Trophoblast cell (in vitro differentiated cells and primary cell): ENCODE measurements at regions not wholly inside any gene's neighbourhood (a gene's known extent, or its start where the extent isn't known, plus 50 kb on each side); places are given as distances from the start of the nearest gene placed in this dataset.

Experiments used
- DNase-seq, 2 donors: peaks; one replicate each; pipeline ENCODE4 v3.0.0-alpha.2; 2016
- H2AFZ ChIP-seq: 2 replicates; pipeline ENCODE4 v1.6.1; 2013; ENCODE audit warnings: low read length, moderate library complexity, mild to moderate bottlenecking; ENCODE audit not compliant: insufficient read depth, poor library complexity
- H2AK5ac ChIP-seq: 2 replicates; pipeline ENCODE4 v1.6.1; 2013; ENCODE audit warnings: mild to moderate bottlenecking, low read length
- H2BK120ac ChIP-seq: 2 replicates; pipeline ENCODE4 v1.6.1; 2013; ENCODE audit warnings: low read length, mild to moderate bottlenecking, moderate library complexity; ENCODE audit not compliant: insufficient read depth, poor library complexity
- H2BK12ac ChIP-seq: 2 replicates; pipeline ENCODE4 v1.6.1; 2013; ENCODE audit warnings: mild to moderate bottlenecking, low read length, moderate library complexity
- H2BK5ac ChIP-seq: 2 replicates; pipeline ENCODE4 v1.6.1; 2013; ENCODE audit warnings: low read length, low read depth, moderate library complexity, mild to moderate bottlenecking; ENCODE audit not compliant: poor library complexity
- H3K14ac ChIP-seq: 2 replicates; pipeline ENCODE4 v1.6.1; 2013; ENCODE audit warnings: mild to moderate bottlenecking, low read length
- H3K18ac ChIP-seq: 2 replicates; pipeline ENCODE4 v1.6.1; 2013; ENCODE audit warnings: mild to moderate bottlenecking, low read length
- H3K23ac ChIP-seq: 2 replicates; pipeline ENCODE4 v1.6.1; 2013; ENCODE audit warnings: low read length
- H3K27ac ChIP-seq: 2 replicates; pipeline ENCODE4 v1.5.1; 2013; ENCODE audit warnings: low read depth, mild to moderate bottlenecking, inconsistent platforms, low read length, moderate library complexity
- H3K27me3 ChIP-seq: 2 replicates; pipeline ENCODE4 v1.6.1; 2013; ENCODE audit warnings: inconsistent platforms, mild to moderate bottlenecking, low read length, moderate library complexity; ENCODE audit not compliant: insufficient read depth
- H3K36me3 ChIP-seq, 2 experiments: 1 replicate in 1 of 2; 2 replicates in 1 of 2; pipeline ENCODE4 v1.6.1; 2013; ENCODE audit warnings: low read length in 2 of 2, mild to moderate bottlenecking in 2 of 2, moderate library complexity in 1 of 2; ENCODE audit not compliant: insufficient read depth in 2 of 2, control insufficient read depth in 1 of 2
- H3K4ac ChIP-seq: 2 replicates; pipeline ENCODE4 v1.6.1; 2013; ENCODE audit warnings: low read depth, mild to moderate bottlenecking, low read length, moderate library complexity
- H3K4me1 ChIP-seq, 2 experiments: 1 replicate in 1 of 2; 2 replicates in 1 of 2; pipeline ENCODE4 v1.6.1; 2013; ENCODE audit warnings: low read length in 2 of 2, mild to moderate bottlenecking in 2 of 2, moderate library complexity in 1 of 2; ENCODE audit not compliant: insufficient read depth in 2 of 2, control insufficient read depth in 1 of 2
- H3K4me2 ChIP-seq: 2 replicates; pipeline ENCODE4 v1.6.1; 2013; ENCODE audit warnings: inconsistent platforms, mild to moderate bottlenecking, low read length, moderate library complexity
- H3K4me3 ChIP-seq: 2 replicates; pipeline ENCODE4 v1.5.1; 2013; ENCODE audit warnings: mild to moderate bottlenecking, low read depth, low read length, inconsistent platforms
- H3K79me1 ChIP-seq: one replicate; pipeline ENCODE4 v1.6.1; 2013; ENCODE audit warnings: low read length
- H3K79me2 ChIP-seq: 2 replicates; pipeline ENCODE4 v1.6.1; 2013; ENCODE audit warnings: low read length, mild to moderate bottlenecking; ENCODE audit not compliant: control insufficient read depth, insufficient read depth, poor library complexity
- H3K9ac ChIP-seq: 2 replicates; pipeline ENCODE4 v1.6.1; 2013; ENCODE audit warnings: mild to moderate bottlenecking, low read length
- H3K9me3 ChIP-seq: 2 replicates; pipeline ENCODE4 v1.6.1; 2013; ENCODE audit warnings: low read depth, mild to moderate bottlenecking, control low read depth, inconsistent platforms, low read length; ENCODE audit not compliant: insufficient read depth
- H4K12ac ChIP-seq: 2 replicates; pipeline ENCODE4 v1.6.1; 2013; ENCODE audit warnings: low read depth, mild to moderate bottlenecking, low read length, moderate library complexity
- H4K8ac ChIP-seq: 2 replicates; pipeline ENCODE4 v1.6.1; 2013; ENCODE audit warnings: low read depth, mild to moderate bottlenecking, low read length, moderate library complexity
- H4K91ac ChIP-seq: one replicate; pipeline ENCODE4 v1.6.1; 2013; ENCODE audit warnings: low read depth, mild to moderate bottlenecking, low read length, moderate library complexity
- WGBS: extraction: QIAGEN DNeasy Blood & Tissue Kit; methylation state at CpG from one replicate; pipeline ENCODE4 v1.1.7; 2013; ENCODE audit warnings: missing lambda C conversion rate; ENCODE audit not compliant: insufficient read length, insufficient coverage; ENCODE audit errors: extremely low coverage; 5-methylcytosine and 5-hydroxymethylcytosine counted together

DNA sequence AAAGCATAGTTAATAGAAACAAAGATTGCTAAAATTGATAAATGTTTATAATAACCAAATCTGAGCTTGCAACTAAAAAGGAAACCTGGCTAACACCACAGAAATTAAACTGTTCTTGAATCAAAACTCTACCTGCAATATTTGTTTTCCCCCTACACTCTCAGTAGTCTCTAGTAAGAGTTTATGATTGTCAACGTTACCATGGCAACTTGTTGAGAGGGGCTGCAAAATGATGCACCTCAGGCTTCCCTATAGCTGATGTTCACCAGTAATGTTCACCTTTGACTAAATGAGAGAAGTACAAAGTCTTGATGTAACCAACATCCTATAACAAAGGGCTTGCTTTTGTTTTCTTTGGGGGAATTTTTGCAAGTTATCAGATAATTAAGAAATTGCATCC, 101.1 kb upstream of the FHIT start:
- no peaks in the 10 kb centered on the region for H3K27me3 ChIP-seq
- no peak overlapping the region for H2BK120ac ChIP-seq
- H3K18ac ChIP-seq = no peak overlapping the region
- no peak for DNase-seq
- no peak overlapping the region for H4K91ac ChIP-seq
- H4K12ac ChIP-seq = no peak overlapping the region
- no CpG with 5 or more reads among the region's 1 CpG for WGBS
- no peaks in the 10 kb centered on the region for H3K4me1 ChIP-seq
- no peak overlapping the region for H2BK5ac ChIP-seq
- H3K14ac ChIP-seq = no peak overlapping the region
- H3K36me3 ChIP-seq = no peaks in the 10 kb centered on the region
- no peak overlapping the region for H3K4me3 ChIP-seq
- no peak overlapping the region for H2AFZ ChIP-seq
- H3K79me2 ChIP-seq = no peaks in the 10 kb centered on the region
- no peak overlapping the region for H2AK5ac ChIP-seq
- no peak overlapping the region for H3K27ac ChIP-seq
- no peak overlapping the region for H2BK12ac ChIP-seq
- H3K23ac ChIP-seq = no peak overlapping the region
- H3K9me3 ChIP-seq = no peaks in the 10 kb centered on the region
- H3K4me2 ChIP-seq = no peak overlapping the region
- H4K8ac ChIP-seq = no peak overlapping the region
- H3K79me1 ChIP-seq = no peaks in the 10 kb centered on the region
- no peak overlapping the region for H3K4ac ChIP-seq
- no peak overlapping the region for H3K9ac ChIP-seq

DNA sequence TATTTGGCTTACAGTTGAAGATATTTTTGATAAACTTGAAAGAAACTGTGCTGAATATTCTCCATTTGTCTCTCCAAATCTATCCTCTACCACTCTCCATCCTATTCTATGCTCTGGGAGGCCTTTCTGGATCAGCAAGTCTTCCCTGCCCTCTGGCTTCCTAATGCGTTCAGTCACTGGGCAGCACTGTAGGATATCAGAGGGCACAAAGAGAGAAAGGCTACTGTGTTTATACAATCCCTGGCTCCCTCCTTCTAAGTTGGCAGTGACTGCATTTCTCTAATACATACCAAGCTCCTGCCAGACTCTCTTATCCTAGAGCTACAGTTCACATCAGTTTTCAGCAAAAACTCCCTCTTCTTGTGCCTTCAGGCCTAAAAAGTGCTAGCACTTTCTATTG, 102.1 kb upstream of the FHIT start:
- Histone ChIP-seq H4K12ac (no peak overlapping the region), H3K9me3 (no peaks in the 10 kb centered on the region), H3K14ac (no peak overlapping the region), H2BK120ac (no peak overlapping the region), H3K27me3 (no peaks in the 10 kb centered on the region), H2BK5ac (no peak overlapping the region), H3K79me1 (no peaks in the 10 kb centered on the region), H3K4me3 (no peak overlapping the region), H3K27ac (no peak overlapping the region), H2AK5ac (no peak overlapping the region), H3K4me1 (no peaks in the 10 kb centered on the region), H4K91ac (no peak overlapping the region), H4K8ac (no peak overlapping the region), H3K4me2 (no peak overlapping the region), H2BK12ac (no peak overlapping the region), H3K4ac (no peak overlapping the region), H3K79me2 (no peaks in the 10 kb centered on the region), H3K9ac (no peak overlapping the region), H3K18ac (no peak overlapping the region), H2AFZ (no peak overlapping the region), H3K36me3 (no peaks in the 10 kb centered on the region), H3K23ac (no peak overlapping the region)
- no peak for DNase-seq
- WGBS = no CpG with 5 or more reads among the region's 1 CpG

DNA sequence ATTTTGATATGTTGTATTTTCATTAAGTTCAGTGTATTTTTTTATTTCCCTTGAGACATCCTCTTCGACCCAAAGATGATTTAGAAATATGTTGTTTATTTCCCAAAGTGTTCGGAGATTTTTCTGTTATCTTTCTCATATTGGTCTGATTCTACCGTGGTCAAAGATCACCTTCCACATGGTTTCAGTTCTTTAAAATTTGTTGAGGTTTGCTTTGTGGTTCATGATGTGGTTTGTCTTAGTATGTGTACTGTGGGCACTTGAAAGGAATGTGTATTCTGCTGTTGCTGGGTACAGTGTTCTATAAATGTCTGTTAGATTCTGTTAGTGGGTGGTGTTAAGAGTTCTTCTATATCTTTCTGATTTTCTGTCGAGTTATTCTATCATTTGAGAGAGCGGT, 103.4 kb upstream of the FHIT start:
- no peaks in the 10 kb centered on the region for H3K9me3 ChIP-seq
- H4K8ac ChIP-seq = no peak overlapping the region
- no peak overlapping the region for H3K14ac ChIP-seq
- no peak overlapping the region for H3K9ac ChIP-seq
- no peak overlapping the region for H3K4ac ChIP-seq
- no peak overlapping the region for H4K91ac ChIP-seq
- H2AK5ac ChIP-seq = no peak overlapping the region
- H2BK5ac ChIP-seq = no peak overlapping the region
- no peaks in the 10 kb centered on the region for H3K27me3 ChIP-seq
- H4K12ac ChIP-seq = no peak overlapping the region
- H3K4me1 ChIP-seq = no peaks in the 10 kb centered on the region
- H3K18ac ChIP-seq = no peak overlapping the region
- no peaks in the 10 kb centered on the region for H3K36me3 ChIP-seq
- H2AFZ ChIP-seq = no peak overlapping the region
- H2BK12ac ChIP-seq = no peak overlapping the region
- H3K79me2 ChIP-seq = no peaks in the 10 kb centered on the region
- no peaks in the 10 kb centered on the region for H3K79me1 ChIP-seq
- WGBS = no CpG with 5 or more reads among the region's 5 CpGs
- no peak overlapping the region for H3K4me2 ChIP-seq
- H3K23ac ChIP-seq = no peak overlapping the region
- DNase-seq = no peak
- H3K4me3 ChIP-seq = no peak overlapping the region
- no peak overlapping the region for H2BK120ac ChIP-seq
- H3K27ac ChIP-seq = no peak overlapping the region

DNA sequence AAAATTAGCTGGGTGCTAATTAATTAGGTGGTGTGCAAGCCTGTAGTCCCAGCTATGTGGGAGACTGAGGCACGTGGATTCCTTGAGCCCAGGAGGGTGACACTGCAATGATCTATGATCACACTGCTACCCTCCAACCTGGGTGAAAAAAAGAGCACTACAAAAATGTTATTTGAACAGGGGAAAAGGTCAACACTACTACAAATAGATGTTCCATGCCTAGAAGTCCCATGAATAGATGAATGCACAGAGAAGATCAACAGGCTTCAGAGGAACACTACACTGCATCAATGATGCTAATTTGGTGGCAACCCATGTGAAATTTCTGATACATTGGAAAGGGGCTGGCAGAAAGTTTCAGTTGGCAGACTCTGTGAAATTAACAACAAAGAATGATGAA, 105.4 kb upstream of the FHIT start:
- H2BK5ac ChIP-seq = no peak overlapping the region
- no peak overlapping the region for H4K8ac ChIP-seq
- no peak overlapping the region for H2BK120ac ChIP-seq
- H4K91ac ChIP-seq = no peak overlapping the region
- H2BK12ac ChIP-seq = no peak overlapping the region
- no peaks in the 10 kb centered on the region for H3K9me3 ChIP-seq
- no peak overlapping the region for H2AK5ac ChIP-seq
- no peaks in the 10 kb centered on the region for H3K79me2 ChIP-seq
- no peak overlapping the region for H3K27ac ChIP-seq
- H3K79me1 ChIP-seq = no peaks in the 10 kb centered on the region
- no peaks in the 10 kb centered on the region for H3K27me3 ChIP-seq
- H3K14ac ChIP-seq = no peak overlapping the region
- no peak overlapping the region for H3K4ac ChIP-seq
- no CpG with 5 or more reads among the region's 1 CpG for WGBS
- no peak overlapping the region for H3K9ac ChIP-seq
- no peak overlapping the region for H3K23ac ChIP-seq
- H3K4me1 ChIP-seq = no peaks in the 10 kb centered on the region
- H4K12ac ChIP-seq = no peak overlapping the region
- no peak overlapping the region for H3K4me3 ChIP-seq
- H3K18ac ChIP-seq = no peak overlapping the region
- H2AFZ ChIP-seq = no peak overlapping the region
- no peak for DNase-seq
- H3K36me3 ChIP-seq = no peaks in the 10 kb centered on the region
- H3K4me2 ChIP-seq = no peak overlapping the region
